B cell (primary cell): ENCODE measurements at regions not wholly inside any gene's neighbourhood (a gene's known extent, or its start where the extent isn't known, plus 50 kb on each side); places are given as distances from the start of the nearest gene placed in this dataset.
A peak's percentile ranks its signal among the peaks of the same experiment; 100 is the strongest.

Experiments
- ATAC-seq: fragments of 200-7000 bp; cut with Tn5 transposase; one replicate; pipeline ENCODE4 v1.10.0; 2021; ENCODE audit warnings: low read depth, mild to moderate bottlenecking, moderate number of reproducible peaks, moderate library complexity
- CTCF ChIA-PET: fragments of 350-600 bp; sonication (Branson Sonifier 250); formaldehyde crosslinking; loops from one replicate; lab custom pipeline; 2021; ENCODE audit warnings: antibody characterized with exemption, inconsistent platforms; lab: Charles Lee
- POLR2A ChIA-PET: fragments of 350-600 bp; sonication (Branson Sonifier 250); formaldehyde crosslinking; loops from one replicate; lab custom pipeline; 2021; ENCODE audit warnings: antibody characterized with exemption; lab: Charles Lee
- DNase-seq: peaks from one replicate; pipeline ENCODE4 v3.0.0; 2013
- H2AFZ ChIP-seq: 2 replicates; pipeline ENCODE4 v1.6.1; 2012; ENCODE audit warnings: mild to moderate bottlenecking, low read depth, low read length; ENCODE audit not compliant: insufficient read depth, poor library complexity, severe bottlenecking
- H3K27ac ChIP-seq, 2 donors: 1 replicate in 1 of 2; 2 replicates in 1 of 2; pipeline ENCODE4 v1.5.1; 2012 to 2013; ENCODE audit warnings: low read length in 2 of 2, mild to moderate bottlenecking in 2 of 2, moderate library complexity in 1 of 2
- H3K27me3 ChIP-seq, 4 experiments: fragments of 200-600 bp in 1 of 4; sonication (generic) in 1 of 4; replicated peaks in 1 of 4; 1 replicate in 2 of 4; 2 replicates in 2 of 4; pipeline versions ENCODE4 v1.6.1 to v1.7.0; 2013 to 2016; ENCODE audit warnings: low read length in 3 of 4, mild to moderate bottlenecking in 2 of 4, mixed read lengths in 1 of 4, moderate library complexity in 1 of 4; ENCODE audit not compliant: insufficient read depth in 4 of 4, control insufficient read depth in 3 of 4; ENCODE audit errors: control extremely low read depth in 1 of 4
- H3K36me3 ChIP-seq, 2 experiments: replicated peaks in 1 of 2; 1 replicate in 1 of 2; 2 replicates in 1 of 2; pipeline versions ENCODE4 v1.6.1 to v1.7.1; 2013; ENCODE audit warnings: low read length in 1 of 2; ENCODE audit not compliant: insufficient read depth in 2 of 2, control insufficient read depth in 1 of 2; ENCODE audit errors: control extremely low read depth in 1 of 2, extremely low read depth in 1 of 2
- H3K4me1 ChIP-seq, 2 donors: fragments of 200-600 bp in 1 of 2; sonication (generic) in 1 of 2; 1 replicate in 1 of 2; 2 replicates in 1 of 2; pipeline versions ENCODE4 v1.5.1 to v1.6.1; 2013 to 2017; ENCODE audit warnings: low read length in 2 of 2; ENCODE audit not compliant: control insufficient read depth in 2 of 2, insufficient read depth in 2 of 2
- H3K4me2 ChIP-seq: replicated peaks from 2 replicates; pipeline ENCODE3; 2012; ENCODE audit warnings: mild to moderate bottlenecking, low read depth, low read length; ENCODE audit not compliant: poor library complexity, severe bottlenecking
- H3K4me3 ChIP-seq, 5 experiments: fragments of 200-600 bp in 1 of 5; sonication (generic) in 1 of 5; 1 replicate in 3 of 5; 2 replicates in 2 of 5; pipeline versions ENCODE4 v1.5.1 to v1.7.0; 2011 to 2016; ENCODE audit warnings: low read length in 4 of 5, mild to moderate bottlenecking in 4 of 5, low read depth in 2 of 5, control low read depth in 1 of 5, moderate library complexity in 1 of 5; ENCODE audit not compliant: insufficient read depth in 1 of 5; ENCODE audit errors: control extremely low read depth in 1 of 5, extremely low read depth in 1 of 5
- H3K79me2 ChIP-seq: fragments of 200-600 bp; sonication (generic); one replicate; pipeline ENCODE4 v1.6.0; 2016; ENCODE audit warnings: low read length; ENCODE audit not compliant: control insufficient read depth, insufficient read depth
- H3K9ac ChIP-seq: fragments of 200-600 bp; sonication (generic); 2 replicates; pipeline ENCODE4 v1.6.1; 2017; ENCODE audit warnings: mild to moderate bottlenecking, low read length, moderate library complexity
- H3K9me3 ChIP-seq, 3 donors: one replicate each; pipeline versions ENCODE4 v1.6.1 to v1.7.1; 2013; ENCODE audit warnings: low read length in 2 of 3; ENCODE audit not compliant: control insufficient read depth in 2 of 3, insufficient read depth in 1 of 3; ENCODE audit errors: control extremely low read depth in 1 of 3
- H4K20me1 ChIP-seq: 2 replicates; pipeline ENCODE4 v1.6.0; 2012; ENCODE audit warnings: mild to moderate bottlenecking, low read length; ENCODE audit not compliant: insufficient read depth, control insufficient read depth, poor library complexity, severe bottlenecking
- H3K27ac Mint-ChIP-seq: one replicate; pipeline ENCODE4 v1.8.0; 2021; ENCODE audit warnings: mixed read lengths
- H3K27me3 Mint-ChIP-seq: one replicate; pipeline ENCODE4 v1.8.0; 2021; ENCODE audit warnings: mixed read lengths
- H3K4me1 Mint-ChIP-seq: one replicate; pipeline ENCODE4 v1.8.0; 2021; ENCODE audit warnings: mixed read lengths
- H3K4me3 Mint-ChIP-seq: one replicate; pipeline ENCODE4 v1.8.0; 2021; ENCODE audit warnings: mixed read lengths
- H3K9me3 Mint-ChIP-seq: one replicate; pipeline ENCODE4 v1.8.0; 2022; ENCODE audit warnings: mixed read lengths; ENCODE audit not compliant: insufficient read depth
- EZH2 ChIP-seq: IDR thresholded peaks from 2 replicates; pipeline ENCODE4 v1.6.1; 2012; ENCODE audit warnings: borderline replicate concordance, low read depth, mild to moderate bottlenecking, moderate library complexity, low read length; ENCODE audit not compliant: insufficient read depth, poor library complexity, severe bottlenecking
- WGBS: methylation state at CpG from one replicate; pipeline ENCODE4 v1.1.5; 2013; ENCODE audit warnings: missing lambda C conversion rate; ENCODE audit not compliant: insufficient coverage; 5-methylcytosine and 5-hydroxymethylcytosine counted together
- intact Hi-C: fragments of 100-400 bp; cut with micrococcal nuclease; formaldehyde crosslinking; loops from one replicate; pipeline ENCODE4 v1.10.0; 2022
- TF ChIP-seq, protein P1 (sequence below): fragments of 200-600 bp; IDR thresholded peaks from one replicate; pipeline ENCODE4 v1.8.0; 2022; ENCODE audit warnings: antibody characterized with exemption, mild to moderate bottlenecking

DNA sequence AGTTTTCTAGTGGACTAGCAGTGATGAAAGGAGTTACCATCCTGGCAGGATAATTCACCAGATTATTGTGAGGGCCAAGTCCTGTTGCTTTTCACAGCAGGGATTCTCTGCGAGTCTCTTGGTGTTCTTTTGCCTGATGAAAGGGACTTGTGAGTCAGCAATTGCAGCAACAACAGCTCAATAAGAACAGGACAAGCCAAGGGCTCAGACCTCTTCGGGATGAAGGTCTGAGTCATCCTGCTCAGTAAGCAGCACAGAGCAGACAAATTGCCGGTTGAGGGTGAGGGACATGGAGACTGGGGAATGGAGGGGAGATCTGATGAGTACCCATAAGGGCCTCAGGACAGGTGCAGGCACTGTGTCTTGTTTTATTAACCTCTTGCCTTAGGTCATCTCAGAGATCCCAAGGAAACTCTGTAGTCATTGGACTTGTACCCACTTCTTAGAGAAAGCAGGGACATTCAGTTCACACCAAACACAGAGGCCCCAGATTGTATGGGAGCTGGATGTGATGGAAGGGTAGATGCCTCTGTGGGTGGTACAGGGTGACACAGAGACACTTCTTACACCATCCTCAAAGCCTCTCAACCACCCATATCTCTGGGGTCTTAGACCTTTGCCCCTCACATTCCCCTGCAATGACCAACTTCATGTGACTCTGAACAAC, 173.8 kb upstream of the TLE3 start:
- H3K4me1 Mint-ChIP-seq: peaks cover 63% of the 10 kb centered on the region
- CTCF ChIA-PET: no interaction called here

DNA sequence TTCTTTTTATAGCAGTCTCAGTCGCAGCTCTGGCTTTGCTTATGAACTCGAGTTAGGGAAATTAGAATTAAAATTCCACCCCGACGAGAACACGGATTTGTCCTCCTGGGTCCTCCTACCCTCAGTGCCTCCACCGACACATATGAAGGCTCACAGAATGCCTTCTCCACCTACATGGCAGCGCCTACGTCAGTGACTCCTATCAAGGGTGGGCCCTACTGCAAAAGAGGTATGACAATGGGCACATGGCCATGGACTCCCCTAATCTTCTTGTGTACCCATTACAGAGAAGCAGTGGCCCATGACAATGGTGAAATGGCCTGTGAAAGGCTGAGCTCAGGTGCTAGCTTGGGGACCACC, 173.0 kb upstream of the TLE3 start:
- no peaks in the 10 kb centered on the region for H4K20me1 ChIP-seq
- 45% methylated on average over 6 of the region's 8 CpGs for WGBS
- ChIA-PET POLR2A (interaction anchor here (0.9 to 2.9 kb wide), 2 partner anchors 12 to 14 kb away, joined by 3 to 14 read pairs; no protein-coding TSS in a partner anchor), CTCF (no interaction called here)
- Mint-ChIP-seq H3K4me3 (peak overlapping the region; percentile 34), H3K4me1 (peaks cover 70% of the 10 kb centered on the region), H3K27ac (no peak overlapping the region), H3K27me3 (peaks cover 3% of the 10 kb centered on the region), H3K9me3 (no peaks in the 10 kb centered on the region)
- no peak overlapping the region for H3K4me3 ChIP-seq
- TF ChIP-seq, protein P1, sequence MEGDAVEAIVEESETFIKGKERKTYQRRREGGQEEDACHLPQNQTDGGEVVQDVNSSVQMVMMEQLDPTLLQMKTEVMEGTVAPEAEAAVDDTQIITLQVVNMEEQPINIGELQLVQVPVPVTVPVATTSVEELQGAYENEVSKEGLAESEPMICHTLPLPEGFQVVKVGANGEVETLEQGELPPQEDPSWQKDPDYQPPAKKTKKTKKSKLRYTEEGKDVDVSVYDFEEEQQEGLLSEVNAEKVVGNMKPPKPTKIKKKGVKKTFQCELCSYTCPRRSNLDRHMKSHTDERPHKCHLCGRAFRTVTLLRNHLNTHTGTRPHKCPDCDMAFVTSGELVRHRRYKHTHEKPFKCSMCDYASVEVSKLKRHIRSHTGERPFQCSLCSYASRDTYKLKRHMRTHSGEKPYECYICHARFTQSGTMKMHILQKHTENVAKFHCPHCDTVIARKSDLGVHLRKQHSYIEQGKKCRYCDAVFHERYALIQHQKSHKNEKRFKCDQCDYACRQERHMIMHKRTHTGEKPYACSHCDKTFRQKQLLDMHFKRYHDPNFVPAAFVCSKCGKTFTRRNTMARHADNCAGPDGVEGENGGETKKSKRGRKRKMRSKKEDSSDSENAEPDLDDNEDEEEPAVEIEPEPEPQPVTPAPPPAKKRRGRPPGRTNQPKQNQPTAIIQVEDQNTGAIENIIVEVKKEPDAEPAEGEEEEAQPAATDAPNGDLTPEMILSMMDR: no peak
- TF ChIP-seq EZH2: no peak
- peaks cover 63 to 66% of the 10 kb centered on the region in 2 donors for H3K4me1 ChIP-seq
- no peak overlapping the region for H3K27ac ChIP-seq
- H3K36me3 ChIP-seq: no peaks in the 10 kb centered on the region
- no peak for ATAC-seq
- peak overlapping the region; percentile 41 for H3K4me2 ChIP-seq
- H3K9ac ChIP-seq: no peak overlapping the region
- H2AFZ ChIP-seq: no peak overlapping the region
- H3K9me3 ChIP-seq: peaks cover 0 to 4% (median 0%) of the 10 kb centered on the region in 3 donors
- intact Hi-C loops: no loop called here
- peaks cover 0 to 23% (median 0%) of the 10 kb centered on the region in 4 experiments for H3K27me3 ChIP-seq
- H3K79me2 ChIP-seq: no peaks in the 10 kb centered on the region
- DNase-seq: no peak

More for the DNA sequence above, 173.8 kb upstream of the TLE3 start:
- Histone ChIP-seq H3K27ac (no peak overlapping the region), H3K4me1 (peaks cover 55 to 65% of the 10 kb centered on the region in 2 donors), H3K79me2 (no peaks in the 10 kb centered on the region), H3K27me3 (peaks cover 0 to 23% (median 0%) of the 10 kb centered on the region in 4 experiments), H3K9me3 (peaks cover 0 to 4% (median 0%) of the 10 kb centered on the region in 3 donors), H2AFZ (no peak overlapping the region), H3K4me2 (peak overlapping the region; percentile 41), H3K4me3 (no peak overlapping the region), H3K36me3 (no peaks in the 10 kb centered on the region), H3K9ac (no peak overlapping the region), H4K20me1 (no peaks in the 10 kb centered on the region)
- WGBS: 47% methylated on average over 3 of the region's 3 CpGs
- DNase-seq: no peak
- H3K4me3 Mint-ChIP-seq: no peak overlapping the region
- H3K27me3 Mint-ChIP-seq: peaks cover 3% of the 10 kb centered on the region
- POLR2A ChIA-PET: no interaction called here
- no peak overlapping the region for H3K27ac Mint-ChIP-seq
- ATAC-seq: no peak
- TF ChIP-seq, protein P1: no peak
- no peak for TF ChIP-seq EZH2
- H3K9me3 Mint-ChIP-seq: no peaks in the 10 kb centered on the region
- intact Hi-C loops: no loop called here
